ENCODE measurements at regions not wholly inside any gene's neighbourhood (a gene's known extent, or its start where the extent isn't known, plus 50 kb on each side); places are given as distances from the start of the nearest gene placed in this dataset.

- no peak for DNase-seq (ENCODE audit: low spot score)
These were observed 2233.9 kb upstream of the TENM3 start for GRCh38 chr4:180009316-180009715.

GRCh38 chr4:180028682-180029081 lies 2214.5 kb upstream of the TENM3 start:
- DNase-seq (ENCODE audit: low spot score): peak; percentile 40

- no peak for DNase-seq (ENCODE audit: low spot score)
These were observed 2211.9 kb upstream of the TENM3 start for GRCh38 chr4:180031330-180031729.

GRCh38 chr4:180041576-180041975 lies 2201.6 kb upstream of the TENM3 start:
- DNase-seq (ENCODE audit: low spot score): no peak

- DNase-seq (ENCODE audit: low spot score): no peak
These were observed 2190.6 kb upstream of the TENM3 start for GRCh38 chr4:180052629-180053028.

GRCh38 chr4:180054291-180054690 lies 2188.9 kb upstream of the TENM3 start:
- no peak for DNase-seq (ENCODE audit: low spot score)

- no peak for DNase-seq (ENCODE audit: low spot score)
These were observed 2185.9 kb upstream of the TENM3 start for GRCh38 chr4:180057299-180057721.

- peak; percentile 11 for DNase-seq (ENCODE audit: low spot score)
These were observed 2185.1 kb upstream of the TENM3 start for GRCh38 chr4:180057891-180058671.

GRCh38 chr4:180058691-180059215 lies 2184.4 kb upstream of the TENM3 start:
- DNase-seq (ENCODE audit: low spot score): peak; percentile 67

- DNase-seq (ENCODE audit: low spot score): peak; percentile 2
These were observed 2183.9 kb upstream of the TENM3 start for GRCh38 chr4:180059216-180059881.

- peak; percentile 43 for DNase-seq (ENCODE audit: low spot score)
These were observed 2182.9 kb upstream of the TENM3 start for GRCh38 chr4:180060159-180060889.

- no peak for DNase-seq (ENCODE audit: low spot score)
These were observed 2162.1 kb upstream of the TENM3 start for GRCh38 chr4:180081072-180081471.

GRCh38 chr4:180084561-180084960 lies 2158.6 kb upstream of the TENM3 start:
- DNase-seq (ENCODE audit: low spot score): no peak

- DNase-seq (ENCODE audit: low spot score): no peak
These were observed 2156.6 kb upstream of the TENM3 start for GRCh38 chr4:180086480-180087190.

- DNase-seq (ENCODE audit: low spot score): no peak
These were observed 2144.6 kb upstream of the TENM3 start for GRCh38 chr4:180098586-180098985.

GRCh38 chr4:180099957-180100356 lies 2143.2 kb upstream of the TENM3 start:
- DNase-seq (ENCODE audit: low spot score): no peak

- no peak for DNase-seq (ENCODE audit: low spot score)
These were observed 2142.5 kb upstream of the TENM3 start for GRCh38 chr4:180100433-180101344.

GRCh38 chr4:180101348-180102083 lies 2141.7 kb upstream of the TENM3 start:
- no peak for DNase-seq (ENCODE audit: low spot score)

- no peak for DNase-seq (ENCODE audit: low spot score)
These were observed 2139.4 kb upstream of the TENM3 start for GRCh38 chr4:180103794-180104193.

- DNase-seq (ENCODE audit: low spot score): no peak
These were observed 2137.8 kb upstream of the TENM3 start for GRCh38 chr4:180105362-180105761.

All from umbilical cord (tissue), 1 donor.